Right renal cortex interstitium (tissue), 3 donors: ENCODE measurements at regions not wholly inside any gene's neighbourhood (a gene's known extent, or its start where the extent isn't known, plus 50 kb on each side); places are given as distances from the start of the nearest gene placed in this dataset.
"Not testable (repeated sequence)": the region's sequence is repeated elsewhere in the genome, so short reads cannot be mapped to it uniquely, and the experiment has no call there.

Experiments
- DNase-seq, 3 donors: peaks; one replicate each; pipeline ENCODE4 v3.0.0-alpha.2; 2013; ENCODE audit warnings: low read depth in 3 of 3, low spot score in 2 of 3

GRCh38 chr4:60579335-60579734, 620.8 kb upstream of the ADGRL3 start:
- DNase-seq, result no peak

- DNase-seq, result no peak
Measured at GRCh38 chr4:60581919-60582536, 618.1 kb upstream of the ADGRL3 start.

- DNase-seq, result no peak
Measured at GRCh38 chr4:60588556-60588955, 611.6 kb upstream of the ADGRL3 start.

- no peak for DNase-seq
Measured at GRCh38 chr4:60589425-60589824, 610.7 kb upstream of the ADGRL3 start.

GRCh38 chr4:60590116-60590515, 610.0 kb upstream of the ADGRL3 start:
- no peak for DNase-seq

GRCh38 chr4:60605646-60606354, 594.3 kb upstream of the ADGRL3 start:
- DNase-seq, result no peak

- DNase-seq, result no peak
Measured at GRCh38 chr4:60611762-60612496, 588.2 kb upstream of the ADGRL3 start.

GRCh38 chr4:60617731-60618130, 582.4 kb upstream of the ADGRL3 start:
- DNase-seq, result no peak

- no peak for DNase-seq
Measured at GRCh38 chr4:60619531-60620305, 580.4 kb upstream of the ADGRL3 start.

- no peak for DNase-seq
Measured at GRCh38 chr4:60637976-60638375, 562.1 kb upstream of the ADGRL3 start.

GRCh38 chr4:60648774-60649173, 551.4 kb upstream of the ADGRL3 start:
- no peak for DNase-seq

GRCh38 chr4:60652933-60653332, 547.2 kb upstream of the ADGRL3 start:
- DNase-seq, result no peak

GRCh38 chr4:60655356-60655755, 544.8 kb upstream of the ADGRL3 start:
- DNase-seq, result no peak

- no peak for DNase-seq
Measured at GRCh38 chr4:60656171-60656570, 544.0 kb upstream of the ADGRL3 start.

- DNase-seq, result no peak
Measured at GRCh38 chr4:60657041-60657440, 543.1 kb upstream of the ADGRL3 start.

- no peak for DNase-seq
Measured at GRCh38 chr4:60657807-60658206, 542.3 kb upstream of the ADGRL3 start.

GRCh38 chr4:60663769-60664168, 536.4 kb upstream of the ADGRL3 start:
- DNase-seq, result no peak

- DNase-seq, result no peak
Measured at GRCh38 chr4:60682901-60683300, 517.2 kb upstream of the ADGRL3 start.

- DNase-seq, result no peak
Measured at GRCh38 chr4:60683357-60683756, 516.8 kb upstream of the ADGRL3 start.

- no peak for DNase-seq
Measured at GRCh38 chr4:60683973-60684372, 516.2 kb upstream of the ADGRL3 start.

- DNase-seq, result not testable (repeated sequence)
Measured at GRCh38 chr4:60696062-60696461, 504.1 kb upstream of the ADGRL3 start.
